ENCODE measurements at regions not wholly inside any gene's neighbourhood (a gene's known extent, or its start where the extent isn't known, plus 50 kb on each side); places are given as distances from the start of the nearest gene placed in this dataset.

GRCh38 chr21:33157303-33157702 lies 72.4 kb upstream of the IFNAR2 start:
- TF ChIP-seq EP300 (IDR thresholded peaks at IDR 0.05): no peak
- no peak for TF ChIP-seq POLR2A (IDR thresholded peaks at IDR 0.05)
- TF ChIP-seq CTCF (IDR thresholded peaks at IDR 0.05): no peak
- no peaks in the 10 kb centered on the region for H3K4me1 ChIP-seq (ENCODE audit: insufficient read depth)
- H3K4me3 ChIP-seq: no peak overlapping the region
- no peaks in the 10 kb centered on the region for H3K36me3 ChIP-seq
- WGBS, 3 donors: 3 to 6% (median 4%) methylated on average over 3 of the region's 3 CpGs
- no peak overlapping the region for H3K27ac ChIP-seq
- intact Hi-C loops (cut with DNase I): no loop called here
- H3K9me3 ChIP-seq: peaks cover 0 to 6% of the 10 kb centered on the region in 2 donors
- DNase-seq: no peak
- H3K27me3 ChIP-seq: no peaks in the 10 kb centered on the region

- Histone ChIP-seq H3K4me1 (ENCODE audit: insufficient read depth) (no peaks in the 10 kb centered on the region), H3K27me3 (no peaks in the 10 kb centered on the region), H3K36me3 (no peaks in the 10 kb centered on the region), H3K4me3 (no peak overlapping the region), H3K27ac (no peak overlapping the region), H3K9me3 (peaks cover 0 to 6% of the 10 kb centered on the region in 2 donors)
- intact Hi-C loops (cut with DNase I): no loop called here
- no peak for TF ChIP-seq POLR2A (IDR thresholded peaks at IDR 0.05)
- no peak for TF ChIP-seq CTCF (IDR thresholded peaks at IDR 0.05)
- TF ChIP-seq EP300 (IDR thresholded peaks at IDR 0.05): no peak
- no peak for DNase-seq
- 74 to 100% (median 86%) methylated on average over 1 of the region's 1 CpG for WGBS, 3 donors
Observed at GRCh38 chr21:33158654-33159053, 71.1 kb upstream of the IFNAR2 start.

GRCh38 chr21:33162436-33162951 lies 67.2 kb upstream of the IFNAR2 start:
- no peak for DNase-seq

GRCh38 chr21:33168886-33169285 lies 60.9 kb upstream of the IFNAR2 start:
- no peaks in the 10 kb centered on the region for H3K4me1 ChIP-seq (ENCODE audit: insufficient read depth)
- H3K27me3 ChIP-seq: no peaks in the 10 kb centered on the region
- H3K36me3 ChIP-seq: no peaks in the 10 kb centered on the region
- H3K27ac ChIP-seq: no peak overlapping the region
- no peak for TF ChIP-seq POLR2A (IDR thresholded peaks at IDR 0.05)
- TF ChIP-seq CTCF (IDR thresholded peaks at IDR 0.05): no peak
- DNase-seq: no peak
- H3K9me3 ChIP-seq: no peaks in the 10 kb centered on the region
- intact Hi-C loops (cut with DNase I): no loop called here
- WGBS, 3 donors: 70 to 86% (median 81%) methylated on average over 6 of the region's 6 CpGs
- H3K4me3 ChIP-seq: no peak overlapping the region

More at GRCh38 chr21:33162436-33162951, 67.2 kb upstream of the IFNAR2 start:
- TF ChIP-seq EP300 (IDR thresholded peaks at IDR 0.05) (no peak), POLR2A (IDR thresholded peaks at IDR 0.05) (no peak), CTCF (IDR thresholded peaks at IDR 0.05) (no peak)
- intact Hi-C loops (cut with DNase I): no loop called here
- Histone ChIP-seq H3K27me3 (no peaks in the 10 kb centered on the region), H3K4me1 (ENCODE audit: insufficient read depth) (no peaks in the 10 kb centered on the region), H3K36me3 (no peaks in the 10 kb centered on the region), H3K27ac (no peak overlapping the region), H3K9me3 (peaks cover 0 to 6% of the 10 kb centered on the region in 2 donors), H3K4me3 (no peak overlapping the region)
- WGBS, 3 donors: 9 to 21% (median 19%) methylated on average over 15 of the region's 15 CpGs

All from ovary (tissue), 7 donors.